ENCODE measurements at regions not wholly inside any gene's neighbourhood (a gene's known extent, or its start where the extent isn't known, plus 50 kb on each side); places are given as distances from the start of the nearest gene placed in this dataset.

GRCh38 chr1:231108516-231109302, 53.1 kb upstream of the TRIM67 start:
- intact Hi-C loops (cut with DNase I): no loop called here
- H3K9me3 ChIP-seq: no peaks in the 10 kb centered on the region
- no peak overlapping the region for H3K27ac ChIP-seq
- H3K4me1 ChIP-seq: no peaks in the 10 kb centered on the region
- WGBS, 2 donors: 45 to 70% methylated on average over 7 of the region's 7 CpGs
- no peaks in the 10 kb centered on the region for H3K36me3 ChIP-seq
- no peaks in the 10 kb centered on the region for H3K27me3 ChIP-seq
- no peak overlapping the region for H3K4me3 ChIP-seq (replicated peaks in 1 of 3)
- TF ChIP-seq POLR2A (IDR thresholded peaks at IDR 0.05): no peak
- no peak for TF ChIP-seq CTCF (IDR thresholded peaks at IDR 0.05)
- no peak for DNase-seq

GRCh38 chr1:231107600-231108326, 54.1 kb upstream of the TRIM67 start:
- no peaks in the 10 kb centered on the region for H3K36me3 ChIP-seq
- intact Hi-C loops (cut with DNase I): no loop called here

GRCh38 chr1:231107151-231107550, 54.7 kb upstream of the TRIM67 start:
- intact Hi-C loops (cut with DNase I): no loop called here
- WGBS, 2 donors: 82 to 86% methylated on average over 6 to 8 of the region's 8 CpGs

More at GRCh38 chr1:231107600-231108326, 54.1 kb upstream of the TRIM67 start:
- no peaks in the 10 kb centered on the region for H3K9me3 ChIP-seq
- no peaks in the 10 kb centered on the region for H3K27me3 ChIP-seq
- H3K4me1 ChIP-seq: no peaks in the 10 kb centered on the region
- WGBS, 2 donors: 72 to 77% methylated on average over 12 of the region's 12 CpGs
- H3K27ac ChIP-seq: no peak overlapping the region
- no peak for TF ChIP-seq POLR2A (IDR thresholded peaks at IDR 0.05)
- no peak for TF ChIP-seq CTCF (IDR thresholded peaks at IDR 0.05)
- no peak overlapping the region for H3K4me3 ChIP-seq (replicated peaks in 1 of 3)
- no peak for DNase-seq

GRCh38 chr1:231106347-231106746, 55.5 kb upstream of the TRIM67 start:
- DNase-seq: no peak
- no peaks in the 10 kb centered on the region for H3K27me3 ChIP-seq
- 56 to 67% methylated on average over 5 of the region's 5 CpGs for WGBS, 2 donors
- no peak overlapping the region for H3K4me3 ChIP-seq (replicated peaks in 1 of 3)
- no peak overlapping the region for H3K27ac ChIP-seq
- intact Hi-C loops (cut with DNase I): no loop called here
- TF ChIP-seq CTCF (IDR thresholded peaks at IDR 0.05): no peak
- no peak for TF ChIP-seq POLR2A (IDR thresholded peaks at IDR 0.05)
- H3K36me3 ChIP-seq: no peaks in the 10 kb centered on the region
- H3K4me1 ChIP-seq: no peaks in the 10 kb centered on the region
- no peaks in the 10 kb centered on the region for H3K9me3 ChIP-seq

More at GRCh38 chr1:231107151-231107550, 54.7 kb upstream of the TRIM67 start:
- Histone ChIP-seq H3K36me3 (no peaks in the 10 kb centered on the region), H3K9me3 (no peaks in the 10 kb centered on the region), H3K4me1 (no peaks in the 10 kb centered on the region), H3K4me3 (replicated peaks in 1 of 3) (no peak overlapping the region), H3K27ac (no peak overlapping the region), H3K27me3 (no peaks in the 10 kb centered on the region)
- TF ChIP-seq CTCF (IDR thresholded peaks at IDR 0.05): no peak
- no peak for TF ChIP-seq POLR2A (IDR thresholded peaks at IDR 0.05)
- DNase-seq: no peak

- no peak for DNase-seq
- H3K4me3 ChIP-seq (replicated peaks in 1 of 3): no peak overlapping the region
- intact Hi-C loops (cut with DNase I): no loop called here
- H3K27me3 ChIP-seq: no peaks in the 10 kb centered on the region
- 84 to 89% methylated on average over 2 of the region's 2 CpGs for WGBS, 2 donors
- H3K9me3 ChIP-seq: no peaks in the 10 kb centered on the region
- H3K4me1 ChIP-seq: no peaks in the 10 kb centered on the region
- TF ChIP-seq CTCF (IDR thresholded peaks at IDR 0.05): no peak
- no peak for TF ChIP-seq POLR2A (IDR thresholded peaks at IDR 0.05)
- H3K27ac ChIP-seq: no peak overlapping the region
- H3K36me3 ChIP-seq: no peaks in the 10 kb centered on the region
Observed at GRCh38 chr1:231104917-231105316, 56.9 kb upstream of the TRIM67 start.
